ENCODE measurements at regions not wholly inside any gene's neighbourhood (a gene's known extent, or its start where the extent isn't known, plus 50 kb on each side); places are given as distances from the start of the nearest gene placed in this dataset.

- TF ChIP-seq POLR2AphosphoS5 (IDR thresholded peaks at IDR 0.05; ENCODE audit: low read depth) (no peak), CREB1 (CRISPR knock-in tag; IDR thresholded peaks at IDR 0.05; ENCODE audit: low read depth) (no peak), STAT1 (IDR thresholded peaks at IDR 0.05; ENCODE audit: unreplicated experiment) (no peak), EZH2 (IDR thresholded peaks at IDR 0.05; ENCODE audit: low read depth, unreplicated experiment) (no peak), ETS1 (IDR thresholded peaks at IDR 0.05) (no peak)
Measured at GRCh38 chr2:235161565-235161964, 209.7 kb downstream of the SH3BP4 start (continued).

GRCh38 chr2:235162082-235162836 lies 210.4 kb downstream of the SH3BP4 start:
- DNase-seq (ENCODE audit: low spot score), result no peak
- peaks cover 4% of the 10 kb centered on the region; the same call in 1 of the 3 replicates for H3K9me3 Mint-ChIP-seq
- H3K36me3 Mint-ChIP-seq (ENCODE audit: low read depth), result no peaks in the 10 kb centered on the region; the same call in 2 of the 3 replicates
- ATAC-seq, result no peak
- H3K4me1 ChIP-seq (ENCODE audit: insufficient read depth), result peaks cover 7% of the 10 kb centered on the region
- no peak overlapping the region for H3K27ac Mint-ChIP-seq
- H2AFZ ChIP-seq, result no peak overlapping the region
- H3K27me3 ChIP-seq (ENCODE audit: insufficient read depth), result no peaks in the 10 kb centered on the region
- no peaks in the 10 kb centered on the region for H3K79me2 ChIP-seq (replicated peaks; ENCODE audit: insufficient read depth)
- no peaks in the 10 kb centered on the region for H3F3A ChIP-seq (replicated peaks; ENCODE audit: low read depth)
- no peak overlapping the region for H3K4me3 Mint-ChIP-seq
- H3K36me3 ChIP-seq (ENCODE audit: insufficient read depth), result no peaks in the 10 kb centered on the region
- no peak for TF ChIP-seq CTCF (conservative IDR thresholded peaks at IDR 0.05; ENCODE audit: low read depth in 2 of 2)
- no peak for TF ChIP-seq NANOG (IDR thresholded peaks at IDR 0.05; ENCODE audit: borderline replicate concordance)
- TF ChIP-seq STAT1 (IDR thresholded peaks at IDR 0.05; ENCODE audit: unreplicated experiment), result no peak
- no peak for TF ChIP-seq ZNF331 (CRISPR knock-in tag; IDR thresholded peaks at IDR 0.05; ENCODE audit: low read depth)
- no peak for TF ChIP-seq CREB1 (CRISPR knock-in tag; IDR thresholded peaks at IDR 0.05; ENCODE audit: low read depth)
- no peak for TF ChIP-seq POLR2AphosphoS5 (IDR thresholded peaks at IDR 0.05; ENCODE audit: low read depth)
- no peak for TF ChIP-seq ZNF462 (CRISPR knock-in tag; IDR thresholded peaks at IDR 0.05)
- TF ChIP-seq ZNF114 (CRISPR knock-in tag; IDR thresholded peaks at IDR 0.05), result no peak
- TF ChIP-seq JUNB (IDR thresholded peaks at IDR 0.05; ENCODE audit: unreplicated experiment), result no peak
- H3K4me3 ChIP-seq, result no peak overlapping the region
- H3K4me2 ChIP-seq, result no peak overlapping the region
- H3K27me3 Mint-ChIP-seq (ENCODE audit: insufficient read depth, low read depth, poor library complexity), result peaks cover 11% of the 10 kb centered on the region
- H3K9me2 ChIP-seq (ENCODE audit: insufficient read depth), result 0 out of 2 replicates have a peak, but pooled peaks cover 5% of the 10 kb centered on the region
- no peak overlapping the region for H3K27ac ChIP-seq (ENCODE audit: low read depth)
- no peaks in the 10 kb centered on the region; the same call in 1 of the 2 replicates for H4K20me1 ChIP-seq (replicated peaks; ENCODE audit: insufficient read depth)
- H3K4me1 Mint-ChIP-seq, result peaks cover 11% of the 10 kb centered on the region

All from GM23338 (cell line).